ENCODE measurements at regions not wholly inside any gene's neighbourhood (a gene's known extent, or its start where the extent isn't known, plus 50 kb on each side); places are given as distances from the start of the nearest gene placed in this dataset.

- no peak for TF ChIP-seq CTCF (conservative IDR thresholded peaks at IDR 0.05)
- Mint-ChIP-seq H3K27me3 (ENCODE audit: low read depth) (no peaks in the 10 kb centered on the region), H3K9me3 (no peaks in the 10 kb centered on the region), H3K4me1 (peaks cover 13 to 19% of the 10 kb centered on the region in 2 experiments), H3K4me3 (no peak overlapping the region), H3K36me3 (ENCODE audit: insufficient read depth in 1 of 3, low read depth in 3 of 3) (no peaks in the 10 kb centered on the region), H3K27ac (no peak overlapping the region)
- WGBS (ENCODE audit: extremely low coverage, insufficient read length, low lambda C conversion rate): no CpG with 5 or more reads among the region's 1 CpG
- DNase-seq: no peak
- Histone ChIP-seq H3K9me3 (ENCODE audit: control insufficient read depth, low read depth, low read length) (no peaks in the 10 kb centered on the region), H3K4ac (ENCODE audit: low read depth, low read length) (no peak overlapping the region), H2BK15ac (ENCODE audit: low read depth, low read length) (no peak overlapping the region), H3K14ac (ENCODE audit: insufficient read depth, low read length) (no peak overlapping the region), H3K23ac (ENCODE audit: insufficient read length, low read depth, low read length) (no peak overlapping the region), H3K4me1 (ENCODE audit: insufficient read depth, low read length) (no peaks in the 10 kb centered on the region), H3K27me3 (ENCODE audit: insufficient read depth, low read length) (no peaks in the 10 kb centered on the region), H3K4me2 (ENCODE audit: insufficient read depth, insufficient read length, low read length) (no peak overlapping the region), H2AFZ (ENCODE audit: low read length) (no peak overlapping the region), H3K27ac (ENCODE audit: insufficient read length, low read depth, low read length) (no peak overlapping the region), H2AK5ac (ENCODE audit: insufficient read length, low read length) (no peak overlapping the region), H4K20me1 (ENCODE audit: control insufficient read depth, insufficient read depth, insufficient read length) (no peaks in the 10 kb centered on the region), H3K18ac (ENCODE audit: insufficient read length, low read depth, low read length) (no peak overlapping the region), H2BK120ac (ENCODE audit: low read depth, low read length, poor library complexity, severe bottlenecking) (no peak overlapping the region), H3K79me2 (ENCODE audit: insufficient read depth, low read length) (no peaks in the 10 kb centered on the region), H3K9ac (ENCODE audit: extremely low read depth, insufficient read length, low read length) (no peak overlapping the region), H2BK5ac (ENCODE audit: insufficient read length, low read length) (no peak overlapping the region), H3T11ph (ENCODE audit: low read length) (no peak overlapping the region), H2BK12ac (ENCODE audit: insufficient read length, low read depth, low read length) (no peak overlapping the region), H4K91ac (ENCODE audit: insufficient read length, low read depth, low read length) (no peak overlapping the region), H4K8ac (replicated peaks; ENCODE audit: insufficient read length, low read depth, low read length) (no peak overlapping the region), H4K5ac (ENCODE audit: insufficient read length, low read depth, low read length) (no peak overlapping the region), H3K56ac (ENCODE audit: insufficient read length, low read depth, low read length) (no peak overlapping the region), H3K79me1 (ENCODE audit: insufficient read depth, low read depth, low read length, poor library complexity, severe bottlenecking) (no peaks in the 10 kb centered on the region), H2BK20ac (ENCODE audit: low read depth, low read length, poor library complexity, severe bottlenecking) (no peak overlapping the region), H3K23me2 (ENCODE audit: insufficient read length, low read depth, low read length, poor library complexity, severe bottlenecking) (no peaks in the 10 kb centered on the region)
Observed at GRCh38 chr5:110264661-110265060, 461.8 kb downstream of the TMEM232 start.

Measured in H9 (cell line).